Testis (tissue), 2 donors: ENCODE measurements at regions not wholly inside any gene's neighbourhood (a gene's known extent, or its start where the extent isn't known, plus 50 kb on each side); places are given as distances from the start of the nearest gene placed in this dataset.

ENCODE experiments used
- POLR2A ChIP-seq: fragments of 450-650 bp; IDR thresholded peaks from one replicate; pipeline ENCODE4 v1.6.1; 2017; ENCODE audit warnings: antibody characterized with exemption, mild to moderate bottlenecking, moderate library complexity
- TF ChIP-seq, protein P1 (sequence below), 3 experiments: fragments of 450-650 bp in 2 of 3; fragments of 200-600 bp in 1 of 3; sonication (generic) in 1 of 3; IDR thresholded peaks; one replicate each; pipeline ENCODE4 v1.5.1; 2016 to 2019; ENCODE audit warnings: antibody characterized with exemption in 3 of 3, mild to moderate bottlenecking in 2 of 3, moderate library complexity in 1 of 3

DNA sequence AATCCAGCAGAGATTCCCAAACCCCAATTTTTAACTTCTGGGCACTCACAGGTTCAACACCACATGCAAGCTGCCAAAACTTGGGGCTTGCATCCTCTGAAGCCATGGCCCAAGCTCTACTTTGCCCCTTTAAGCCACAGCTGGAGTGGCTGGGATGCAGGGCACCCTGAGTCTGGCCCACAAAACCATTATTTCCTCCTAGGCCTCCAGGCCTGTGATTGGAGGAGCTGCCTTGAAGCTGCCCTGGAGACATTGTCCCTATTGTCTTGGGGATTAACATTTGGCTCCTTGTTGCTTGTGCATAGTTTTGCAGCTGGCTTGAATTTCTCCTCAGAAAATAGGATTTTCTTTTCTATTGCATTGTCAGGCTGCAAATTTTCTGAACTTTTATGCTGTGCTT lies 109.8 kb upstream of the RPRM start:
- no peak for TF ChIP-seq POLR2A
- TF ChIP-seq, protein P1, sequence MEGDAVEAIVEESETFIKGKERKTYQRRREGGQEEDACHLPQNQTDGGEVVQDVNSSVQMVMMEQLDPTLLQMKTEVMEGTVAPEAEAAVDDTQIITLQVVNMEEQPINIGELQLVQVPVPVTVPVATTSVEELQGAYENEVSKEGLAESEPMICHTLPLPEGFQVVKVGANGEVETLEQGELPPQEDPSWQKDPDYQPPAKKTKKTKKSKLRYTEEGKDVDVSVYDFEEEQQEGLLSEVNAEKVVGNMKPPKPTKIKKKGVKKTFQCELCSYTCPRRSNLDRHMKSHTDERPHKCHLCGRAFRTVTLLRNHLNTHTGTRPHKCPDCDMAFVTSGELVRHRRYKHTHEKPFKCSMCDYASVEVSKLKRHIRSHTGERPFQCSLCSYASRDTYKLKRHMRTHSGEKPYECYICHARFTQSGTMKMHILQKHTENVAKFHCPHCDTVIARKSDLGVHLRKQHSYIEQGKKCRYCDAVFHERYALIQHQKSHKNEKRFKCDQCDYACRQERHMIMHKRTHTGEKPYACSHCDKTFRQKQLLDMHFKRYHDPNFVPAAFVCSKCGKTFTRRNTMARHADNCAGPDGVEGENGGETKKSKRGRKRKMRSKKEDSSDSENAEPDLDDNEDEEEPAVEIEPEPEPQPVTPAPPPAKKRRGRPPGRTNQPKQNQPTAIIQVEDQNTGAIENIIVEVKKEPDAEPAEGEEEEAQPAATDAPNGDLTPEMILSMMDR (IDR thresholded peaks at IDR 0.05): no peak
